ENCODE measurements at regions not wholly inside any gene's neighbourhood (a gene's known extent, or its start where the extent isn't known, plus 50 kb on each side); places are given as distances from the start of the nearest gene placed in this dataset.
A peak's percentile ranks its signal among the peaks of the same experiment; 100 is the strongest.

GRCh38 chr1:115545096-115545720 is 96.6 kb upstream of the VANGL1 start:
- H4K8ac ChIP-seq (replicated peaks; ENCODE audit: insufficient read length, low read depth, low read length), result no peak overlapping the region
- H3K56ac ChIP-seq (ENCODE audit: insufficient read length, low read depth, low read length), result no peak overlapping the region
- no peaks in the 10 kb centered on the region for H4K20me1 ChIP-seq (ENCODE audit: control insufficient read depth, insufficient read depth, insufficient read length)
- H3K18ac ChIP-seq (ENCODE audit: insufficient read length, low read depth, low read length), result peak overlapping the region; percentile 52
- peak overlapping the region; percentile 0 for H2BK120ac ChIP-seq (ENCODE audit: low read depth, low read length, poor library complexity, severe bottlenecking)
- no peak for DNase-seq
- Mint-ChIP-seq H3K4me1 (peaks cover 12 to 15% of the 10 kb centered on the region in 2 experiments), H3K27me3 (ENCODE audit: low read depth) (peaks cover 1% of the 10 kb centered on the region), H3K27ac (peak overlapping the region in 2 of 3 experiments; percentile 63 to 79; a peak in 5 of 7 replicates), H3K9me3 (no peaks in the 10 kb centered on the region), H3K4me3 (no peak overlapping the region), H3K36me3 (ENCODE audit: insufficient read depth in 1 of 3, low read depth in 3 of 3) (0 out of 7 replicates have a peak, but pooled peaks cover 0 to 2% (median 0%) of the 10 kb centered on the region in 3 experiments)
- no CpG with 5 or more reads among the region's 15 CpGs for WGBS (ENCODE audit: extremely low coverage, insufficient read length, low lambda C conversion rate)
- H4K5ac ChIP-seq (ENCODE audit: insufficient read length, low read depth, low read length), result no peak overlapping the region
- H3T11ph ChIP-seq (ENCODE audit: low read length), result no peak overlapping the region
- no peak overlapping the region for H2BK20ac ChIP-seq (ENCODE audit: low read depth, low read length, poor library complexity, severe bottlenecking)
- H3K23ac ChIP-seq (ENCODE audit: insufficient read length, low read depth, low read length), result no peak overlapping the region
- no peak overlapping the region for H2AK5ac ChIP-seq (ENCODE audit: insufficient read length, low read length)
- TF ChIP-seq CTCF (conservative IDR thresholded peaks at IDR 0.05), result no peak
- no peaks in the 10 kb centered on the region for H3K79me2 ChIP-seq (ENCODE audit: insufficient read depth, low read length)
- H2AFZ ChIP-seq (ENCODE audit: low read length), result no peak overlapping the region
- H3K23me2 ChIP-seq (ENCODE audit: insufficient read length, low read depth, low read length, poor library complexity, severe bottlenecking), result no peaks in the 10 kb centered on the region
- H3K79me1 ChIP-seq (ENCODE audit: insufficient read depth, low read depth, low read length, poor library complexity, severe bottlenecking), result no peaks in the 10 kb centered on the region
- no peak overlapping the region for H3K9ac ChIP-seq (ENCODE audit: extremely low read depth, insufficient read length, low read length)
- H2BK15ac ChIP-seq (ENCODE audit: low read depth, low read length), result no peak overlapping the region
- H3K4ac ChIP-seq (ENCODE audit: low read depth, low read length), result peak overlapping the region; percentile 53; the same call in 1 of the 2 replicates
- H3K4me2 ChIP-seq (ENCODE audit: insufficient read depth, insufficient read length, low read length), result no peak overlapping the region
- no peak overlapping the region for H3K27ac ChIP-seq (ENCODE audit: insufficient read length, low read depth, low read length)
- H4K91ac ChIP-seq (ENCODE audit: insufficient read length, low read depth, low read length), result no peak overlapping the region
- H3K4me1 ChIP-seq (ENCODE audit: insufficient read depth, low read length), result peaks cover 3% of the 10 kb centered on the region; the same call in 1 of the 2 replicates
- H3K14ac ChIP-seq (ENCODE audit: insufficient read depth, low read length), result 0 out of 2 replicates have a peak overlapping the region, but pooled peaks have one; percentile 59
- H2BK5ac ChIP-seq (ENCODE audit: insufficient read length, low read length), result no peak overlapping the region
- H2BK12ac ChIP-seq (ENCODE audit: insufficient read length, low read depth, low read length), result peak overlapping the region; percentile 94
- no peaks in the 10 kb centered on the region for H3K9me3 ChIP-seq (ENCODE audit: control insufficient read depth, low read depth, low read length)
- H3K27me3 ChIP-seq (ENCODE audit: insufficient read depth, low read length), result no peaks in the 10 kb centered on the region

Measured in H9 (cell line).